Spleen (tissue), 7 donors: ENCODE measurements at regions not wholly inside any gene's neighbourhood (a gene's known extent, or its start where the extent isn't known, plus 50 kb on each side); places are given as distances from the start of the nearest gene placed in this dataset.

ENCODE experiments used
- CTCF ChIP-seq, 11 experiments: fragments of 200-600 bp in 7 of 11; fragments of 450-650 bp in 4 of 11; sonication (generic) in 4 of 11; IDR thresholded peaks in 8 of 11; conservative IDR thresholded peaks in 3 of 11; 1 replicate in 7 of 11; 2 replicates in 4 of 11; pipeline versions ENCODE4 v1.4.0 to v1.8.0; 2016 to 2021; ENCODE audit warnings: antibody characterized with exemption in 11 of 11, inconsistent platforms in 4 of 11, mild to moderate bottlenecking in 1 of 11
- POLR2A ChIP-seq, 3 donors: fragments of 450-650 bp; IDR thresholded peaks; one replicate each; pipeline ENCODE4 v1.5.1; 2017; ENCODE audit warnings: antibody characterized with exemption in 3 of 3, mild to moderate bottlenecking in 1 of 3
- donor health status: DM: no; HTN: no; CAD: no; lungs with moderate emphysema.
- donor health status: DM: no; HTN: no; CAD: no.
- donor health status: DM: no; HTN: no; CAD: no.

DNA sequence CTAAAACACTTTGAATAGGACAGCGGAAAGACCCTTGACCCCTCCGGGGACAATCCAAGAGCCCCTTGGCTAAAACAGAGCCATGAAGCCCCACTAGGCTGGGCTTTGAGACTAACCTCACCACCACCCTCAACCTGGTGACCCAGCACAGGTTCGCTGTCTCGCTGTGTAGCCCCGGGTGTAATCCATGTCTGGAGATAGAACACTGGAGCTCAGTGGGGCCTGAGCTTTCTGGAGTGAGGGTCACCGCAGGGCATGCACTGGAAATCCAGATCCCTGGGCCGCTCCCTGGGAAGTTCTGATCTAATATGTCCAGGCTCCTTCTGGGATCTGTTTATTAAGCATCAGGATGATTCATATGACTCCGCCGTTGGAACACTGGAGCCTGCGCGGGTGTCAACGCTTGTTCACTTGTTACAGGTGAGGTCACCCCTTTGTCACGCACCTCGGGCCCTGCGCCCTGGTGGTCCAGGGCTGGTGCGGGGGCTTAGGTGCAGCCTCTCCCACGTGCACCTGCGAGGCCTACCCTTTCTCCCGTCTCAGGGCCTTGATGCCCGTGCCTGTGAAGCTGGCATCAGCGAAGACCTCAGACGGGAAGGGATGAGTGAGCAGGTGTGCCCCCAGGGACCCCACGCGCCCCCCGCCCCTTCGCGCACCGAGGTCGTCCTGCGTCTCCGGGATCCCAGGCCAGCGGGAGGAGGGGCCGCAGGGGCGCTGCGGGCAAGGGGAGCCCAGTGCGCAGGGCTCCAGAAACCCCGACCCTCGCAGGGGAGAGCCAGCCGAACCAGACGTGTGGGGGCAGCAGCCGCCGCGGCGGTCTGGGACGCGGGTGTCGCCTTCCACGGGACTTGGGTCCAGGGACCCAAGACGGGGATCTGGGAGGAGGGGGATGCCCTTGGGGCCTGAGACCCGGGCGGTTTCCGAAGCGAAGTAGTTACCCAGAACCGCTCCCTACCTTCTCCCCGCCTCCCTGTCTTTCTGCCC is 224.1 kb upstream of the FOXF1 start:
- no peak for TF ChIP-seq POLR2A (IDR thresholded peaks at IDR 0.05)
- no peak for TF ChIP-seq CTCF (IDR thresholded peaks at IDR 0.05 in 8 of 11, conservative IDR thresholded peaks at IDR 0.05 in 3 of 11)
